ENCODE measurements at regions not wholly inside any gene's neighbourhood (a gene's known extent, or its start where the extent isn't known, plus 50 kb on each side); places are given as distances from the start of the nearest gene placed in this dataset.

GRCh38 chr5:54366707-54367106, 56.3 kb upstream of the ARL15 start:
- Mint-ChIP-seq H3K4me1 (no peaks in the 10 kb centered on the region), H3K36me3 (ENCODE audit: low read depth) (no peaks in the 10 kb centered on the region), H3K27ac (no peak overlapping the region), H3K27me3 (peaks cover 15% of the 10 kb centered on the region), H3K9me3 (ENCODE audit: low read depth) (no peaks in the 10 kb centered on the region), H3K4me3 (no peak overlapping the region)
- ChIA-PET CTCF (no interaction called here), POLR2A (no interaction called here)
- DNase-seq, result no peak
- ATAC-seq, result no peak
- intact Hi-C loops (cut with DNase I, micrococcal nuclease), result no loop called here

GRCh38 chr5:54363669-54364068, 53.3 kb upstream of the ARL15 start:
- ATAC-seq (no peak), DNase-seq (no peak)
- Mint-ChIP-seq H3K36me3 (ENCODE audit: low read depth) (no peaks in the 10 kb centered on the region), H3K4me3 (no peak overlapping the region), H3K27ac (no peak overlapping the region), H3K4me1 (no peaks in the 10 kb centered on the region), H3K27me3 (peaks cover 17% of the 10 kb centered on the region), H3K9me3 (ENCODE audit: low read depth) (no peaks in the 10 kb centered on the region)
- ChIA-PET POLR2A (no interaction called here), CTCF (no interaction called here)
- intact Hi-C loops (cut with DNase I, micrococcal nuclease), result no loop called here

GRCh38 chr5:54362992-54363625, 52.7 kb upstream of the ARL15 start:
- H3K4me1 Mint-ChIP-seq, result no peaks in the 10 kb centered on the region
- intact Hi-C loops (cut with DNase I, micrococcal nuclease), result no loop called here
- H3K27ac Mint-ChIP-seq, result no peak overlapping the region
- H3K4me3 Mint-ChIP-seq, result no peak overlapping the region
- no peaks in the 10 kb centered on the region for H3K36me3 Mint-ChIP-seq (ENCODE audit: low read depth)
- ChIA-PET CTCF (interaction anchor here (0.6 kb wide), 1 partner anchor 105 kb away, joined by 3 read pairs; no protein-coding TSS in a partner anchor), POLR2A (no interaction called here)
- DNase-seq (no peak), ATAC-seq (no peak)
- peaks cover 17% of the 10 kb centered on the region for H3K27me3 Mint-ChIP-seq
- H3K9me3 Mint-ChIP-seq (ENCODE audit: low read depth), result no peaks in the 10 kb centered on the region

- Mint-ChIP-seq H3K4me1 (no peaks in the 10 kb centered on the region), H3K36me3 (ENCODE audit: low read depth) (no peaks in the 10 kb centered on the region), H3K27me3 (peaks cover 17% of the 10 kb centered on the region), H3K9me3 (ENCODE audit: low read depth) (no peaks in the 10 kb centered on the region), H3K27ac (no peak overlapping the region), H3K4me3 (no peak overlapping the region)
- DNase-seq, result no peak
- no peak for ATAC-seq
- intact Hi-C loops (cut with DNase I, micrococcal nuclease), result no loop called here
- ChIA-PET POLR2A (no interaction called here), CTCF (interaction anchor here (0.6 kb wide), 1 partner anchor 104 kb away, joined by 3 read pairs; no protein-coding TSS in a partner anchor)
These were observed 52.1 kb upstream of the ARL15 start for GRCh38 chr5:54362434-54362833.

GRCh38 chr5:54361691-54362411, 51.5 kb upstream of the ARL15 start:
- H3K9me3 Mint-ChIP-seq (ENCODE audit: low read depth), result no peaks in the 10 kb centered on the region
- H3K27ac Mint-ChIP-seq, result no peak overlapping the region
- no peak for DNase-seq
- intact Hi-C loops (cut with DNase I, micrococcal nuclease), result no loop called here
- CTCF ChIA-PET, result no interaction called here
- POLR2A ChIA-PET, result no interaction called here
- no peaks in the 10 kb centered on the region for H3K36me3 Mint-ChIP-seq (ENCODE audit: low read depth)
- H3K4me1 Mint-ChIP-seq, result no peaks in the 10 kb centered on the region
- peaks cover 17% of the 10 kb centered on the region for H3K27me3 Mint-ChIP-seq
- no peak for ATAC-seq
- H3K4me3 Mint-ChIP-seq, result no peak overlapping the region

GRCh38 chr5:54360925-54361662, 50.7 kb upstream of the ARL15 start:
- DNase-seq (no peak), ATAC-seq (no peak)
- Mint-ChIP-seq H3K4me3 (no peak overlapping the region), H3K9me3 (ENCODE audit: low read depth) (no peaks in the 10 kb centered on the region), H3K4me1 (no peaks in the 10 kb centered on the region), H3K27ac (no peak overlapping the region), H3K27me3 (peaks cover 19% of the 10 kb centered on the region), H3K36me3 (ENCODE audit: low read depth) (no peaks in the 10 kb centered on the region)
- intact Hi-C loops (cut with DNase I, micrococcal nuclease), result no loop called here
- CTCF ChIA-PET, result no interaction called here
- POLR2A ChIA-PET, result no interaction called here
